DND-41 (cell line): ENCODE measurements at regions not wholly inside any gene's neighbourhood (a gene's known extent, or its start where the extent isn't known, plus 50 kb on each side); places are given as distances from the start of the nearest gene placed in this dataset.

Source experiments
- EZH2 ChIP-seq: IDR thresholded peaks from 3 replicates; pipeline ENCODE4 v1.6.1; 2012; ENCODE audit warnings: borderline replicate concordance, low read depth, mild to moderate bottlenecking, moderate library complexity, low read length, inconsistent platforms; ENCODE audit not compliant: severe bottlenecking
- TF ChIP-seq, protein P1 (sequence below): IDR thresholded peaks from 2 replicates; pipeline ENCODE4 v1.5.1; 2012; ENCODE audit warnings: borderline replicate concordance, low read length, moderate library complexity, mild to moderate bottlenecking; ENCODE audit not compliant: poor library complexity, severe bottlenecking; ENCODE audit errors: extremely low read depth

- TF ChIP-seq, protein P1, sequence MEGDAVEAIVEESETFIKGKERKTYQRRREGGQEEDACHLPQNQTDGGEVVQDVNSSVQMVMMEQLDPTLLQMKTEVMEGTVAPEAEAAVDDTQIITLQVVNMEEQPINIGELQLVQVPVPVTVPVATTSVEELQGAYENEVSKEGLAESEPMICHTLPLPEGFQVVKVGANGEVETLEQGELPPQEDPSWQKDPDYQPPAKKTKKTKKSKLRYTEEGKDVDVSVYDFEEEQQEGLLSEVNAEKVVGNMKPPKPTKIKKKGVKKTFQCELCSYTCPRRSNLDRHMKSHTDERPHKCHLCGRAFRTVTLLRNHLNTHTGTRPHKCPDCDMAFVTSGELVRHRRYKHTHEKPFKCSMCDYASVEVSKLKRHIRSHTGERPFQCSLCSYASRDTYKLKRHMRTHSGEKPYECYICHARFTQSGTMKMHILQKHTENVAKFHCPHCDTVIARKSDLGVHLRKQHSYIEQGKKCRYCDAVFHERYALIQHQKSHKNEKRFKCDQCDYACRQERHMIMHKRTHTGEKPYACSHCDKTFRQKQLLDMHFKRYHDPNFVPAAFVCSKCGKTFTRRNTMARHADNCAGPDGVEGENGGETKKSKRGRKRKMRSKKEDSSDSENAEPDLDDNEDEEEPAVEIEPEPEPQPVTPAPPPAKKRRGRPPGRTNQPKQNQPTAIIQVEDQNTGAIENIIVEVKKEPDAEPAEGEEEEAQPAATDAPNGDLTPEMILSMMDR = no peak
- no peak for TF ChIP-seq EZH2
Measured at GRCh38 chr9:129413537-129414376, 207.1 kb downstream of the C9orf50 start.
